Stimulated activated CD8-positive, alpha-beta memory T cell treated with anti-CD3 and anti-CD28 coated beads, Interleukin-4, amount 100 ng/mL, for 1 hour (primary cell): ENCODE measurements at regions not wholly inside any gene's neighbourhood (a gene's known extent, or its start where the extent isn't known, plus 50 kb on each side); places are given as distances from the start of the nearest gene placed in this dataset.

ENCODE experiments used
- DNase-seq, 2 donors: peaks; one replicate each; pipeline ENCODE4 v3.0.0-alpha.2; 2020; ENCODE audit warnings: low read depth in 2 of 2, low spot score in 1 of 2

DNA sequence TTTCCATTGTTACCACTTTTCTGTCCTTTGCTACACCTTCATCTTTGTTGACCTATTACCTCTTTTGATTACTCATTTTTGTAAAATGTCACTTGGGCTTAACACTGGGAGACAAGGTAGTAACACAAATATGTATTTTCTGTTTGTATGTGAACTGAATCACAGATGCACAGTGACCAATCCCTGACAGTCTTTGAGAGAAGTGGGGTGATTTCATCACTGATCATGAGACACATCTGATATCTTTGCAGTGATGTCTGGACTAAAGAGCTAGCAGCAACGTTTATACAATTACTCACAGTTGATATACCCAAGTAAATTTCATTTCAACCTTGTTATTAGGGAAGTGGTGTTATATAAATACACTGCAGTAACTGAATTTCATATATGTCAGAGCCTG, 1397.4 kb upstream of the SPRY2 start:
- no peak for DNase-seq

DNA sequence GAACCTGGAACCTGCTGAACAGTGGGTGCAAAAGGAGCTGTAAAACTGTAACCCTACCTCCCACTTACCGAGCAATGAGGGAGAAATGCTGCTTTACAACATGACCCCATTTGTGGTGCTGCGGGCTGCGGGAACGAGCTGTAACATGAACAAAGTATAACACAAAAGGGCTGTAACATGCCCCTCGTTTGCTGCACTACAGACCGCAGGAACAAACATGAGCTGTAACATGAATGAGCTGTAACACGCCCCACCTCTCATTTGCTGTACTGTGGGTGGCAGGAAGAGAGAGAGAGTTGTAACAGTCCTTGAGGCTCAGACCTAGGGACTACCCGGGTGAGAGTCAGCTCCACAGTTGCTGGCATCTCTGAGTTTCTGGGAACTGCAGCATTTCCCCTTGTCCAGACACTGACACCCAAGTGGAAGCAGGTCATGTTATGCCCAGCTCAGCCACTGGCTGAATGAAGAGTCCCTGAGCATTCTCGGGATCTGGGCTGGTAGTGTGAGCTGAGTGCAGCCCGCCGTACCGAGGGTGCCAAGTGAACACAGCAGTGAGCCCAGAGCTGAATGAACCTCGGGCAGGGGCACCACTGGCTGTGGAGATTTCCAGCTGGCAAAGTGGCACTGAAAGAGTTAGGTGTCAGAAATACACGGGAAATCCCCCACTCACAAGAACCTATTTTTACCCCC, 1385.3 kb upstream of the SPRY2 start:
- DNase-seq: no peak

DNA sequence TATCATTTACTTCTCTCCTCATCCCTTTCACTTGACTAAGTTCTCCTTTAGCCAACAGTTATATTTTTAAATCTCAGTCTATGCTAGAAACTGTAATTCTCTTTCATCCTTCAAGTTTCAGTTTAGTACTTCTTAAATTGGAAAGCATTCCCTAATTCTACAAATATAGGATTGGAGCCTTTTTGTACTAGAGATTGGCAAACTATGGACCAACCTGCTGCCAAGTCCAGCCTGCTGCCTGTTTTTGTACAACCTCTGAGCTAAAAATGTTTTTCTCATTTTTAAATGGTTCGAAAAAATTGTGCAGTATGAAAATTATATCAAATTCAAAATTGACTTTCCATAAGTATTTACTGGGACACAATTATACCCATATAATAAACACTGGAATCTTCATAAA, 1381.5 kb upstream of the SPRY2 start:
- no peak for DNase-seq

DNA sequence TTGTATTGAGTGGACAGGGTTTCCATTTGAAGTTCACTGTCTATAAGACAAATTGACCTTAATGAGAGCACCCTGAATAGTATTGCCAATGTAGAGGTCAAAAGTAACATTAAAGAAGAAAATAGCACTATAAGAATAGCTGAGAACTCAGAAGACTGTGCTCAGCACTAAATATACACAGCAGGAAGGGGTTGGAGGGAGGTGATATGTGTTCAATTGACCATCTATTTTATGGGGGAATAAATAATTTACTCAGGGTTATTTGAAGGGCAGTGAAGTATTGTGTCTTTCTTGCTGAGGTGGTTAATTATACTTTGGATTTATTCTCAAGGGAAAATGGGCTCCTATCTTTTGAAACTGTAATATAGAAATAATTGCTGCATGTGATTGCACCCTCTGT, 1380.5 kb upstream of the SPRY2 start:
- DNase-seq: no peak

DNA sequence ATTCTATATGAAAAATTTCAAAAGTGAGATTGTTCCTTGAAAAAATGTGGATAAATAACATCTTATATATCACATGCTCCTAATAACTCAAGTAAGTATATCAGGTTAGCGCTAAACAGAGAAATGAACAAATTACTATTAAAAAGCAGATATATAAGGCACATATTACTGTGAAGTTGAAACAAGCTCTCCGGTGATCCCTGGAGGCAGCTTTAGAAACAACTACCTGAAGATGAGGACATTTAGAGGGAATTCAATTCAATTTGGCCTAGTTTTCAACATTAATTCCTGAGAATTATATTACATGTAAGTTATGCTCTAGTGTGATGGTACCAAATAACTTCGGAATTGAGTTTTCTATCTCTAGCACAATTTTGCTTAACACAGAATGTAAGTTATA, 1373.6 kb upstream of the SPRY2 start:
- DNase-seq: no peak

DNA sequence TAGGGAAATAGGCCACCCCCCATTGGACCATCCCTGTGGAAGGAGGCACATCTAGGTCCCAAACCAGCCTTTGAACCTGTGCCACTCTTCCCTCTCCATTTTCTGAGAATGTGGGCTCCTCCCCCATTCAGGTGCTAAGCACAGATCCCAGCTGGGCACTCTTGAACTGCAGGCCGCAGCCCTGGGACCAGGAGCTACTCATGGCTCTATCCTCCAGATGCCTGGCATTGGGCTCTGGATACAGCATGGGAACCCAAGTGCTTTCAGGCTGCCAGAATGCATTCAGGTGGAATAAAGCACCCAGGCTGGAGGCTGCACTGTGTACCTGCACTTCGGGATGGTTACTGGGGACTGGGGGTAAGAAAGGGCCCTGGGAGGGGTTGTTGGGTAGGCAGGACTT, 1372.3 kb upstream of the SPRY2 start:
- no peak for DNase-seq

DNA sequence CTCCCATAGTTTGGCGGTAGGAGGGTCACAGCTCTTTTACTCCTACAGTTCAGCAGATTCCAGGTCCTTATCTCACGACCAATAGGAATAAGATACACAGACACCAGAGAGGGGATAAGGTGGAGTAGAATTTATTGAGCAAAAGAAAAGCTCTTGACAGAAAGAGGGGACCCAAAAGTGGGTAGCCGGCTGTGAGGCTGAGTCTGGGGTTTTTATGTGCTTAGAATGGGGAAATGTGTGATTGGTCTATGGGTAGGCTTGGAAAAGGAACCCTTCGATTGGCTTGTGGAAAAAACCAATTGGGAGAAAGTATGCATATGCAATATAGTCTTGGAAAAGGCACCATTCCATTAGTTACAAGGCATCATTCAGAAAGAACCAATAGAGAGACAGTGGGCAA, 1356.9 kb upstream of the SPRY2 start:
- DNase-seq: no peak

DNA sequence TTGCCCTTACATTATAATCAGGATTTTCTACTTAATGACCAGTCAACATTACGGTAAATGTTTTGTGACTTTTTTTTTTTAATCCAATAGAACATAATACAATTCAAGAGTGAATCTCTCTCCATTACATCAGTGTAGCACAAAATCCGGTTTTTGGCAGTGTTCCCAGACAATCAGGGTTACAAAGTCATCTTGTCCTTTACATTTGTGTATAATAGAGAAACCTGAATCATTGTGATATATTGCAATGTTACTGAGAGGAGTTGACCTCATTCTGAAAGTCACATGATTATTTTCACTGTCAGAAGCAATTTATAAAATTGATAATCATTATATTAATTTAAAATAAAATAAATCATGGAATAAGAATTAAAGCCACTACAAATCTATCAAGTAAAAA, 1346.0 kb upstream of the SPRY2 start:
- DNase-seq: no peak

DNA sequence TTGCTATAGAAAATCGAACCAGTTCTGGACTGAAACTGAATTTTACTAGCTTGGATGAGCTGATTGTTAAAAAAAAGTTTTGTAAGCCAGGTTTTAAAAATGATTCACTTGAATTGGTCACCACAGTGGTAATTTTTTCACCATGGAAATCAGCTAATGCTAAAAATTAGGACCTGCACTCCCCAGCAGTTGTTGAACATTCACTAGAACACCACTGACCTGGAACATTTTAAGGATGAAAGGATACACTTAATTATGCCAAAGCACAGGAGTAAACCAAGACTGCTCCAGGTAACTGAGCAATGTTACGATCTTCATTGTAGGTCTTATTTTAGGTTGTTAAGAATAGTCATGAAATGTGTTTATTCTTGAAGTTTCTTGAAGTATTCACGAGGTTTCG, 1342.6 kb upstream of the SPRY2 start:
- DNase-seq: no peak

DNA sequence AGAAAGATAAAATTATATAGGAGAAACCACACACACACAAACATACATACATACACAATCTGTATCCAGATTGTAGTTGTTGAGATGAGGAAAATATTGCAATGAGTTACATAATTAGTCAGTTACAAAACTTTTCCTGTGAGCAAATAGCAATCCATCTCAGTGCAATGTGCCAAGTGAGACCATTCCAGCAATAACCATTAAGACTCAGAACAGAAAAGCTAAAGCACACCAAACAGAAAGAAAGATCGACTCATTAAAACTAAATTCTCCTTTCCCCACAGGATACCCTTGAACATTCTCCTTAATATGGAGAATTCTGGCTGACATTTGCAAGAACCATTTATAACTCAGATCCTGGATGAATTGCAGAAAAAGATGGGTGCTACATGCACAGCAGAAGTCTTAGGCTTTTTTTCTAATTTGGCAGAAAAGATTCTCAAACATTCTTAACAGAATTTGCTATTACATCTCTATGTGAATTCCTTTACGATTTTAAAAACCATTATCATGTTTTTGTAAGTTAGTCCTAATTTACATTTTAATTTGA, 1341.2 kb upstream of the SPRY2 start:
- DNase-seq: no peak

DNA sequence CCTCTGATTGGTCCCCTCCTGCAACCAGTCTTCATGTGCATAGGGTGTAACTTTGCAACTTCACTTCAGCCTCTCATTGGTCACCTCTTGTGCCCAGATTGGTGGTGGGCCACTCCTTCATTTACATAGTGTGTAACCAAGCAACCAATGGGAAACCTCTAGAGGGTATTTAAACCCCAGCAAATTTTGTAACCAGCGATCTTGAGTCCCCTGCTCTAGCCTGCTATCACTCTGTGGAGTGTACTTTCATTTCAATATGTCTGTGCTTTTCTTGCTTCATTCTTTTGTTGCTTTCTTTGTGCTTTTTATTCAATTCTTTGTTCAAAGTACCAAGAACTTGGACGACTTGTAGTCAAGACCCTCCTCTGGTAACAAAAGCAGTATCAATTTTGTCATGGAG, 1336.9 kb upstream of the SPRY2 start:
- no peak for DNase-seq

DNA sequence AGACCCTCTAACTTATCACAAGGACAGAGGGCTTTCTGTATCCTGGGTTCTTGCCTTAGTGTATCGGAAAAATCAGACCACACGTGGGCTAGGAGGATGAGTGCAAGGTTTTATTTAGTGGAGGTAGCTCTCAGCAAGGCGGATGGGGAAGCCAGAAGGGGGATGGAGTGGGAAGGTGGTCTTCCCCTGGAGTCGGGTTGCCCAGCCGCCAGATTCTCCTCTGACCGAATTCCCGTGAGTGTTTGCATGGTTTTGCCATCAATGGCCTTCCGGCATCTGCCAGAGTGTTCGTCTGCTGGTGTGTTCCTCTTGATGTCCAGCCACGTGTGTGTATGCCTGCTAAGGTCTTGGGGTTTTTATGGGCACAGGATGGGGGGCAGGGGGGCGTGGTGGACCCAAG, 1335.1 kb upstream of the SPRY2 start:
- DNase-seq: no peak

DNA sequence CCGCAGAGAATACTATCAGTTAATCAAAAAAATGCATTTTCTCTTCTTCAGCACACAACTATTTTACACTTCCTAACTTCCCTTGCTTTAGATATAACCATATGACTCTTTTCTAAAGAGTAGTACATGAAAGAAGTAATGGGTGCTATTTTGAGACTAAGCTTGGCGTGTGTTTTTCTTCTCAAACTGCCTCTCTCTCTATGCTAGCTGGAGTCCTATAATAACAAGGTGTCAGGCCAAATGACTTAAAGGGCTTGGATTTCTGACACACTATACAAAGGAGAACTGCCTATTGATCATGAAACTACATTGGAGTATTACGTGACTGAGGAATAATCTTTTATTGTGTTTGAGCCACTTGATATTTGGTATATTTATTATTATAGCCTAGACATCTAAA, 1330.1 kb upstream of the SPRY2 start:
- no peak for DNase-seq

DNA sequence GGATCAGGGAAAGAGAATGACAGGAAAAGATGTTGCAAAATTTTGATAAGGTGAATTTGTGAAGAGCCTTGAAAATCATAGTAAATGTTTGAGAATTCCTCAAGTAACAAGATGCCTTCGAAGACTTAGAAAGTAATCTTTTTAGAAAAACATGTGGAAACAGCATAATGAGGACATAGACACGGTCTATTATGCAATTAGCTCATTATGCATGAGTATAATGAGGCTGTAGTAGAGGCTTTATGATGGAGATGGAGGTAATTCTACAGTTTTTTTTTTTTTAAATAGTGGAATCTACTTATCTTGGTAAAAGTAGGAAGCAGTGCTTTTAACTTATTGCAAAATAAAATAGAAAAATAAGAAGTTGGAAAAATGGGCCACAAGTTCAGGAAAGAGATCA, 1329.1 kb upstream of the SPRY2 start:
- DNase-seq: no peak

DNA sequence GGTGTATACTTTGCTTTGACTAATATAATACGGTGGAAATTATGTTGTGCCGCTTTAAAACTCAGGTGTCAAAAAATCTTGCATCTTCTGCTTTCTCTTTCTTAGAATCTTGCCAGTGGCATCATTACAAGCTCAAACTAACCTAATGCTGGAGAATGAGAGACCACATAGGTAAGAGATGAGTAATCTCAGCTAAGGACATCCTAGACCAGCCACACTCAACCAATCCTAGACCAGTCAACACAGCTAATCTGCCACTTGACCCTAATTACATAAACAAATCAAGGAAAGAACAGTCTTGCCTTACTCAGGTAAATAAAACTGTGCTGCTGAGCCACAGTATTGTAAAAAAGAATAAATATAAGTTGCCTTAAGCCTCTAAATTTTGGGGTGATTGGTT, 1323.9 kb upstream of the SPRY2 start:
- DNase-seq: no peak

DNA sequence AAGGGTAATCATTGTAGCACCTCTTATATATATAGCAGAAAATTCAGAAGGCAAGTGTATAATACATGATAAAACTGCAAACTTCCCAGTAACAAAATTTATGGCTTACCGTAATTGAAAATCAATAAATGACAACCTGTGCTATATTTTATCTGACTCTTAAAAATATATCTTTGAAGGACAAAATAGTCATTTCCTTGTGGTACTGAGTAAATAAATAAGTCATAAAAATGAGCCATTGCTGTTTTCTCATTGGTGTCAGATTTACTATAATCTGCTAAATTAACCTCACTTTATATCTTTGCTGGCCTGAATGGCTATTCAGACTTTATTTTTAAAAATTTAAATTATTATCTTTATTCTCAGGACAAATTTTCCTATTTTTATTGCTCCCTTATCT, 1319.1 kb upstream of the SPRY2 start:
- DNase-seq: no peak

DNA sequence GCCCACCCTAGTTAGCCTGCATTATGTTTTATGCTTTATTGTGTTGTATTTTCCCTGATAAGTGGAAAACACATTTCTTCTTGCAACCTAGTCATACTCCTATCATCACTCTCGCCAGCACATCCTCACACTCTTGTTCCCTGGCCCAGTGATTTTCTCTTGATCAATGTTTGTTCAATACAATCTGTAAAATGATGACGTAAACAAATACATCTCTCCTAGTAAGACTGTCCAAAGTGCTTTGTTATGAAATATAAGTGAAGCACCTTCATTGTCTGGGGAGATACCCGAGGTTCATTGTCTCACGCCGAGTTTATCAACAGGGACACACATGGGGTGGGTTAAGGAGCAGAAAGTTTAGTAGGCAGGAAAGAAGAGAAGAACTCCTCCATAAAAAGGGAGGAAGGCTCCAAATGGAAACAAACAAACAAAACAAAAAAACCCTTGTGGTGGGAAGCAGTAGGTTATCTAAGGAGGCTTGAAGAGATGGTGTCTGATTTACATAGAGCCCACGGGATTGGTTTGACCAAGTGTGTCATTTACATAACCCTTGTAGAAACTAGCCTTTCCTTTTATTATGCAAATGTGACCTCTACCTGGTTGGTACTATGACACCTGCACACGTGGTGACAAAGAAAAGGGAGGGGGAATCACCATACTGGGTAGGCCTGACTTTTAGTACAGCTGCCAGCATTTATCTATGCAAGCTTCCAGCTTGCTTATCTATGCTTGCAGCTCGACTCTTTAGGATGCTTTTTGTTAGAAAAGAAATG, 1317.9 kb upstream of the SPRY2 start:
- no peak for DNase-seq

DNA sequence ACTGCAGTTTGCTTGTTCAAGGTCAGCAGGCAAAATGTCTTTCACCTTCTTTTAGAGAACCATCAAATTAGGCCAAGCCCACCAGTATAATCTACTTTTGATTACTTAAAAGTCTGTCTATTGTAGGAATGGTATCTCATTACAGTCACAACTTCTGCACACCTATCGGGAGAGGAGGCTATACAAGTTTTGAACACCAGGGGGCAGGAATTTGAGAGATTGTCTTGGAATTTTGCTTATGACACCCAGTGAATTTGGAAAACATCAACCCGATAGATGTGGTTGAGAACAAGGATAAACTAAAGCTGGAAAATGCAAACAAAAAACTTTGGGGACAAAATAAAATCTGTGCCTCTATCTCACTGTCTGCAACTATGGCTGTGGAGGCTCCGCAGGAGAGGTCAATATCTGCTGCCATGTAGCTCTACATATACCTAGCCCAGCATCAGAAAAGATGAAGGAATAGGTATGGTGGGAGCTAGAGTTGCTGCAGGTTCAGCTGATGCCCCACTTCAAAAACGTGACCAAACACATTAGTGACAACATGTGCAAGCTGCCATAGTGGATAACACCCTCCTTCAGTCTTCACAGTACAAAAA, 1299.2 kb upstream of the SPRY2 start:
- no peak for DNase-seq

DNA sequence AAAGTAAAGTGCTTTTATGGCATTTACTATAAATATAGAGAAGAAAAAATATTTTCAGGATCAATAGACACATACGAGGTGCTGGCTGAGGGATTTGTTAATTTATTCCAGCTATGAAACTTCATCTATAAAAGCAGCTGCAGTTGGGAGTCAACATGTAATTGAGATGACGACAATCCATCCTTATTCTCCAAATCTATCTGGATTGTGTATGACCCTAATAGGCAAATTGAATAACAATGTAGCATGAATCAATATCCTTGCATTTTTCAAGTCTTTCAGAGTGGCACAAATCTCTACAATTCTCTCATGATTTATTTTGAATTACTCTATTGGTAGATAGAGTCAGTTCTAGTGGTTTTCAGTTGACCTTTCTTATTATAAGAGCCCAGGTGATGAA, 1296.5 kb upstream of the SPRY2 start:
- no peak for DNase-seq

DNA sequence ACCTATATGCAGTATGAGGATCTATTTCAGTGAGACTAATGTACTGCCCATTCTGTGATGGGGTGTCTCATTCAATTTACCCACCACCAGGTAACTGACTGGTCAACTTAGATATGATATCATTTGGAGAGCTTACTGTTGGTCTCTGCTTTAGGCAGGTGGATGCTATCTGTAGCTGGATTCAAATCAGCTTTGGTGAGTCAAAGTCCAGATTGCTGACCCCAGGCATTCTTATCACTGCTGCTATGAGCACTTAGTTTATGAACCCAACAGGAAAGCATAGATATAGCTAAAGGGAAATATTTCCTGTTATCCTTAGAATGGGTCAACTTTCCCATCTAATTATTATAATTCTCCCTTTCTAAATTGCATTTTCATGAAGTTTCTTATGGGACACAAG, 1295.2 kb upstream of the SPRY2 start:
- no peak for DNase-seq

DNA sequence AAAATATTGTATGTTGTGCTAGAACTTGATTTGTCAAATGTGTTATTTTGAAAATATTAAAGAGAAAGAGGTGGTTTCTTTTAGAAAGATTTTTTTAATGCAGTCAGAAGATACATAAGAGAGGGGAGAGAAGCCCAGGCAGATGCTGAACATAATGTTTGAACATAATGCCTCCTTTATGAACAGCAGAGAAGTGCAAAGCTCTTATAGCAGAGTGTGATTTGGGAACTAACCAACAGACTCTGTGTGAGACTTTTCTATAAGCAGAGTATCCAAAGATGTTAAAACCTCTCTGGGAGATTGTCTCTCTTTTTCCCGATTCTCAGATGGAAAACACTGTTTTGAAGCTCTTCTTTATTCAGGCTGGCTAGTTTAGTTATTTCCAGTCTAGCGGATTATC, 1274.1 kb upstream of the SPRY2 start:
- no peak for DNase-seq

DNA sequence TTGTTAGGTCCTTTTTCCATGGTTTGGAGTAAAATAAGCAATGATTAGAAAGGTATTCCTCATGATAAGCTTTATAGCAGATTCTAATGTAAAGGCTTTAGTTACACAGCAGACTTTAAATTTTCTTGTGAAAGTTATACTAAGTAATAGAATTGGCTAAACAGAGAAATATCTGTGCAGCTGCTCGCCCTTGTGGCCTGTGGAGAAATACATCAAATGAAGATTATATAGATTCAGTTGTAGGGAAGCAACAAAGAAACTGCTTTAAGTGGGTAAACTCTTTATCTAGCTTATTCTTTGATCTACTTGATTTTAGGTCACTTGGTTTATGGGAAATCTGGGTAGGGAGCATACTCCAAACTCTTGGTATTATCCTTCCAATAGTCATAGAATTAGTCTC, 1269.7 kb upstream of the SPRY2 start:
- no peak for DNase-seq
